Hematopoietic multipotent progenitor cell treated with erythropoietin and hydrocortisone succinate and interleukin-3 and kit ligand, for 17 days (in vitro differentiated cells): ENCODE measurements at regions not wholly inside any gene's neighbourhood (a gene's known extent, or its start where the extent isn't known, plus 50 kb on each side); places are given as distances from the start of the nearest gene placed in this dataset.
"Not testable (repeated sequence)": the region's sequence is repeated elsewhere in the genome, so short reads cannot be mapped to it uniquely, and the experiment has no call there.

Experiments used
- DNase-seq: peaks from one replicate; pipeline ENCODE4 v3.0.0-alpha.2; 2015; ENCODE audit warnings: low spot score

- no peak for DNase-seq
Observed at GRCh38 chr6:2376429-2377355, 131.3 kb upstream of the GMDS start.

- DNase-seq: no peak
Observed at GRCh38 chr6:2375443-2375842, 130.0 kb upstream of the GMDS start.

DNA sequence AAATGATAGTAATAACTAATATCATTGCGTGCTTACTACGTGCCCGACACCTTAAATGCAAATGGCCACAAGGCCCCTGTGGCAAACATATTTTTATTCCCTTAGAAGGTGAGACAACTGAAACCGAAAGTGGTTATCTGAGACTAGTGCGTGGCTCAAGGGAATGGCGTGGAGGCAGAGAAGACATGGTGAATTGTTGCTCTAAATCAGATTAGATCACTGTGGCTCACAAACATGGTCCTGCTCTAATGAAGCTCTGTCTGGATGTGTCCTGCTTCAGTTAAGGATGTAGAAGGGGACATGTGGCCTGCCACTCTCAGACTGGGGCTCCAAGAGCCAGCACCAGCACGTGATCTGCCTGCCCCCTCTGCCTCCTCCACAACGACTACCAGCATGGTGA, 124.2 kb upstream of the GMDS start:
- DNase-seq: no peak

- DNase-seq: no peak
Observed at GRCh38 chr6:2363211-2363610, 117.8 kb upstream of the GMDS start.

DNA sequence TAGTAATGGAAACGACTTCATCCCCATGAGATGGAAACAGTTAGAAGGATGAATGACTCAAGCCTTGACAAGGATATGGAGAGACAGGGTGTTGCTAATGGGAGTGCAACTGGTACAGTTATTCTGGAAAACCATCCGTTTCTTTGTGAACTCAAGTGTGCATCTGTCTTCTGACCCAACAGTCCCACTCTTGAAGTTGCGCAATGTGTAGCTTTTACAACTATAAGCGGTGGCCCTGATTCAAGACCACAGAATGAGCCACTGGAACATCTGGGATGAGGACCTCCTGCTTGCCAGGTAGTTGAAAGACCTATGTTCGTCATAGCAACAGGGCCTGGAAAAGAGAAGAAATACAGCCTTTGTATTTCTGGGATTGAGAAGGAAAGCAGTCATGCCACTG, 115.8 kb upstream of the GMDS start:
- DNase-seq: no peak

DNA sequence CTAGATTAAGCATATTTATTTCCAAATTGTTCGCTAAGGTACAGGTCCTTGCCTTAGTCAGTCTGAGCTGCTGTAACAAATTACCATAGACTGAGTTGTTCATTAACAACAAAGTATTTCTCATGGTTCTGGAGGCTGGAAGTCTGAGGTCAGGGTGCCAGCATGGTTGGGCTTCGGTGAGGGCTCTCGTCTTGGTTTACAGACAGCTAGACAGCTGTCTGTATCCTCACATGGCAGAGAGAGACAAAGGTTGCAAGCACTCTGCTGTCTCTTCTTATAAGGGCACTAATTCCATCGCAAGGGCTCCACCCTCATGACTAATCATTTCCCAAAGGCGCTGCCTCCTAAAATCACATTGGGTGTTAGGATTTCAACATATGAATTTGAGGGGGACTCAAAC, 115.3 kb upstream of the GMDS start:
- no peak for DNase-seq

- DNase-seq: no peak
Observed at GRCh38 chr6:2360126-2360525, 114.7 kb upstream of the GMDS start.

GRCh38 chr6:2355150-2355549, 109.7 kb upstream of the GMDS start:
- no peak for DNase-seq

DNA sequence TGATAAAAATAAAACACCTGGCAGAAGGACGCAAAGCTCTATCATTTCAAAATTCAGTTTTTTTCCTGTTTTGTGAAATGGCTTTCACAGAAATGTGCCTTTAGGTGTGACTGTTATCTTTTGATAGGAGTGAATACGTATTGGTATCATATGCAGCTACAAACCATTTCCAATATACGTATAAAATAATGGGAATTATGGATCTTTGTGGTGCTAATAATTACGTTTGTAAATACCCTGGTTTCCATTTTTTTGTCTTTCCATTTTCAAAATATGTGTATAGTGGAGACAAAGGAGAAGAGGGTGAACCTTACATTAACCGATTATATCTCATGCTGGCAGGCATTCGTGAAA, 108.7 kb upstream of the GMDS start:
- DNase-seq: no peak

- peak; percentile 37 for DNase-seq
Observed at GRCh38 chr6:2353412-2354137, 108.2 kb upstream of the GMDS start.

- no peak for DNase-seq
Observed at GRCh38 chr6:2351807-2352431, 106.5 kb upstream of the GMDS start.

- DNase-seq: no peak
Observed at GRCh38 chr6:2351090-2351489, 105.7 kb upstream of the GMDS start.

DNA sequence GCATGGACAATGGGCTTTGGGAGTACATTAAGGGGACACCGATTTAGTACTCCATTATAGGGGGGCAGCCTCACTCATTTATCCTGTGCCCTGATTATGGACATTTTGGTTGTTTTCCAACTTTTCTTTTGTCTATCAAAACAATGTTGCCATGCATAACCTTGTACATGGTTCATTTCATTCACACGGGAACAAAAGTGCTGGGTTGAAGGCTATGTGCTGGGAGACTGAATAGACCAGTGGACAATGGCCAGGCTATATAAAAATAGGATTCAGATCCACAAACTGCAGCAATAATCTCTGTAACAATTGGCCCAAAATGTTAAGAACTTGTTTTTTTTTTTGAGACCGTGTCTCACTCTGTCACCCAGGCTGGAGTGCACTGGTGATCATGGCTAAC, 100.7 kb upstream of the GMDS start:
- no peak for DNase-seq

GRCh38 chr6:2344319-2344905, 99.0 kb upstream of the GMDS start:
- DNase-seq: no peak

DNA sequence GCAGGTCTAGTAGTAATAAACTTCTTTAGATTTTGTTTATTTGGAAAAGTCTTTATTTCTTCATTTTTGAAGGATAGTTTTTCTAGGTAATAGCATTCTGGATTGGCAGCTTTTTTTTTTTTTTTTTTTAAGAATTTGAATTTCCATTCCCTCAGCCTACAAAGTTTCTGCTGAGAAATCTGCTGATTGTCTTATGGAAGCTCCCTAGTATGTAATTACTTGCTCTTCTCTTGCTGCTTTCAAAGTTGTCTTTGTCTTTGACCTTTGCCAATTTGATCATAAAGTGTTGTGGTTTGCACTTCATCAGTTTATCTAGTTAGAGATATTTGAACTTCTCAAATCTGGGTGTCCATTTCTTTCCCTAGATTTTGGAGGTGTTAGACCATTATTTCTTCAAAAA, 82.2 kb upstream of the GMDS start:
- DNase-seq: no peak

DNA sequence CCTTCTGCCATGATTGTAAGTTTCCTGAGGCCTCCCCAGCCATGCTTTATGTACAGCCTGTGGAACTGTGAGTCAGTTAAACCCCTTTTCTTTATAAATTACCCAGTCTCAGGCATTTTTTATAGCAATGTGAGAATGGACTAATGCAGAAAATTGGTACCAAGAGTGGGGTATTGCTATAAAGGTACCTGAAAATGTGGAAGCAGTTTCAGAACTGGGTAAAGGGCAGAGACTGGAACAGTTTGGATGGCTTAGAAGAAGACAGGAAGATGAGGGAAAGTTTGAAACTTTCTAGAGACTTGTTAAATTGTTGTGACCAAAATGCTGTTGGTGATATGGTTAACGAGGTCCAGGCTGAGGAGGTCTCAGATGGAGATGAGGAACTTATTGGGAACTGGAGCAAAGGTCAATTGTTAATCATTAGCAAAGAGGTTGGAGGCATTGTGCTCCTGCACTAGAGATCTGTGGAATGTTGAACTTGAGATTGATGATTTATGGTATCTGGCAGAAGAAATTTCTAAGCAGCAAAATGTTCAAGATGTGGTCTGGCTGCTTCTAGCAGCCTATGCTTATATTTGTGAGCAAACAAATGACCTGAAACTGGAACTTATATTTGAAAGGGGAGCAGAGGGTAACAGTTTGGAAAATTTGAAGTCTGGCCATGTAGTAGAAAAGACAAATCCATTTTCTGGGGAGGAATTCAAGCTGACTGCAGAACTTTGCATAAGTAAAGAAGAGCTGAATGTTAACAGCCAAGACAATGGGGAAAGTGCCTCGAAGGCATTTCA, 79.0 kb upstream of the GMDS start:
- no peak for DNase-seq

DNA sequence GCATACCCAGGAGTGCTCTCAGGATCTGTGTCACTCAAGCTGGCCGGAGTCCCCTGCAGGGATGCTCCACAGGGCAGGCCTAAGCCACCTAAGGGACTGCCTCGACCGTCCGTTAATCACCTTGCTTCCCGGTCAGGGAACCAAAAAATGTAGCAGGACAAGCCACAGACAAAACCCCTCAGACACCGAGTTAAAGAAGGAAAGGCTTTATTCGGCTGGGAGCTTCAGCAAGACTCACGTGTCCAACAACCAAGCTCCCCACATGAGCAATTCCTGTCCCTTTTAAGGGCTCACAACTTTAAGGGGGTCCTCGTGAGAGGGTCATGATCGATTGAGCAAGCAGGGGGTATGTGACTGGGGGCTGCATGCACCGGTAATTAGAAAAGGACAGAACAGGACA, 72.1 kb upstream of the GMDS start:
- DNase-seq: not testable (repeated sequence)

DNA sequence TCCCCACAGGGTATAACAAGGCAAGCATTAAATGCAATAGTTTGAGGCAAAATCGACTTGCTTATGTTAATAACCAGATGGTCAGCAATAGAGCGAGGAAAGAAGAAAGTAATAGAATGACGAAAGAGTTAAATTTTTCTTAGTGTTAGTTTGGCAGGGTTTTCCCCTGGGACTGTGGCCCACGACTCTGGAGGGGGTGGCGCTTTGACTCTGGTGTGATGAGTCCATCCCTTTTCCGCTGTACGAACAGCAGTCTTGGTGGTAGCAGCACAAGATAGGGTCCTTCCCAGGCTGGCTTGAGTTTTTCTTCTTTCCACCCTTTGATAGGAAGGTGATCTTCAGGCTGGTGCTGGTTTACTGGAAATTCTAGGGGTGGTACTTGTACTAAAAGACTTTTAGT, 69.2 kb upstream of the GMDS start:
- no peak for DNase-seq

DNA sequence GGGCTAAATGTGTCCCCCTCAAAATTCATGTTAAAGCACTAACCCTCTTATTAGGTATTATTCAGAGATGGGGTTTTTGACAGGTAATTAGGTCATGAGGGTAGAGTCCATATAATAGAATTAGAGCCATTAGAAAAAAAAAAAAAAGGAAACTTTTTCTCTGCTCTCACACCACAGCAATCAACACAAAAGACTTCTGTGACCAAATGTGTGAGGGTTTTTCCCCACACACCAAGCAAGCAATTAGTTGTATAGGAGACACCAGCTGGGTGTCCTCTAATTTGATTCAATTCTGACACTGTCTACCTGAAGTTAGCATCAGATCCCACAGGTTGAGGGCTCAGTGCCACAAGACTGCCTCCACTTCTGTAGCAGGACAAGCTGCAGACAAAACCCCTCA, 64.6 kb upstream of the GMDS start:
- DNase-seq: no peak

GRCh38 chr6:2309122-2309521, 63.7 kb upstream of the GMDS start:
- DNase-seq: no peak

DNA sequence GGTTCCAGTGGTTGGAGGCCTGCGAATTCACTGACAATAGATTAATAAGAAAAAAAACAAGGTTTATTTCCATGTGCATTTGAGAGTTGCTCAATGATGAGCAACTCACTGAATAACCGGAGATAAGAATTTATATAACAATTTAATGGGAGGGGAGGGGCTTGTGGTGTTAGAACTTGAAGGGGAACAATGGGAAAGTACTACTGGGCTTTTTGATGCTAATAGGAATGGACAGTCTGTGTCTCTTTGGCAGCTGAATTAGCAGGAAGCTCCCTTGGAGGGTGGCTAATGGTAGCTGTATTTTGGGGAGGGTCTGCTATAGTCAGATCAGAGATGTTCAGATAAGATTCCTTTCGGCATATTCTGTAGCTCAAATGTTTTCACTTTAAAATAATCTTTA, 62.4 kb upstream of the GMDS start:
- DNase-seq: no peak

DNA sequence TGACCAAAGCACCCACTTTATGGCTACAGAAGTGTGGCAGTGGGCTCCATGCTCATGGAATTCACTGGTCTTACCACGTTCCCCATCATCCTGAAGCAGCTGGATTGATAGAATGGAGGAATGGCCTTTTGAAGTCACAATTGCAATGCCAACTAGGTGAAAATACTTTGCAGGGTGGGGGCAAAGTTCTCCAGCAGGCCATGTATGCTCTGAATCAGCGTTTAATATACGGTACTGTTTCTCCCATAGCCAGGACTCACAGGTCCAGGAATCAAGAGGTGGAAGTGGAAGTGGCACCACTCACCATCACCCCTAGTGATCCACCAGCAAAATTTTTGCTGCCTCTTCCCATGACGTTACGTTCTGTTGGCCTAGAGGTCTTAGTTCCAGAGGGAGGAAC, 60.5 kb upstream of the GMDS start:
- no peak for DNase-seq
